Activated naive CD8-positive, alpha-beta T cell treated with anti-CD3 and anti-CD28 coated beads, Interleukin-2, amount 10 ng/mL, durations not matched to agents 7 days and 5 days (primary cell): ENCODE measurements at regions not wholly inside any gene's neighbourhood (a gene's known extent, or its start where the extent isn't known, plus 50 kb on each side); places are given as distances from the start of the nearest gene placed in this dataset.
"Not testable (repeated sequence)": the region's sequence is repeated elsewhere in the genome, so short reads cannot be mapped to it uniquely, and the experiment has no call there.

ENCODE experiments used
- ATAC-seq: fragments of 150-1000 bp; cut with Tn5 transposase; one replicate; pipeline ENCODE4 v1.10.0; 2021; ENCODE audit warnings: low read depth, moderate library complexity
- POLR2A ChIA-PET: fragments of 350-600 bp; sonication (Branson Sonifier 250); formaldehyde crosslinking; loops from one replicate; lab custom pipeline; 2021; ENCODE audit warnings: antibody characterized with exemption; lab: Charles Lee
- DNase-seq: peaks from one replicate; pipeline ENCODE4 v3.0.0; 2021
- H3K27ac Mint-ChIP-seq: one replicate; pipeline ENCODE4 v1.8.0; 2022; ENCODE audit warnings: mild to moderate bottlenecking, mixed read lengths
- H3K27me3 Mint-ChIP-seq: one replicate; pipeline ENCODE4 v1.8.0; 2022; ENCODE audit warnings: mild to moderate bottlenecking, moderate library complexity, mixed read lengths
- H3K36me3 Mint-ChIP-seq: one replicate; pipeline ENCODE4 v1.8.0; 2021; ENCODE audit warnings: mild to moderate bottlenecking, mixed read lengths
- H3K4me1 Mint-ChIP-seq: one replicate; pipeline ENCODE4 v1.8.0; 2021; ENCODE audit warnings: mixed read lengths
- H3K4me3 Mint-ChIP-seq: one replicate; pipeline ENCODE4 v1.8.0; 2022; ENCODE audit warnings: mild to moderate bottlenecking, moderate library complexity, mixed read lengths
- H3K9me3 Mint-ChIP-seq: one replicate; pipeline ENCODE4 v1.8.0; 2021; ENCODE audit warnings: mixed read lengths

DNA sequence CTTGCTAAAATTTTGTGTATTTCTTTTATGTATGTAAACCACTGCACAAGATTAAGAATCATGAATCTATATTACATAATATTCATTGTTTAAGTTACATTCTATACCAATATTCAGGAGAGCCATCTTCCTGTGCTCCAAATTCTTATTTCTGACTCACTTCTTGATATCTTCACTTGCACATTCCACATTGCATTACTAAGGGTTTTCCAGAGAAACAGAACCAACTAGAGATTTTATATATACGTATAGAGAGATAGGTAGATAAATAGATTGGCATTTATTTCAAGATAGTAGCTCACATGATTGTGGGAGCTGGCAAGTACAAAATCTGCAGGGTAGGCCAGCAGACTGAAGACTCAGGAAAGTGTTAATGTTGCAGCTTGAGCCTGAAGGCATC lies 222.2 kb upstream of the PRSS16 start:
- no peak overlapping the region for H3K4me3 Mint-ChIP-seq
- ATAC-seq, result no peak
- no peak for DNase-seq
- peaks cover 36% of the 10 kb centered on the region for H3K27me3 Mint-ChIP-seq
- H3K27ac Mint-ChIP-seq, result no peak overlapping the region
- no peaks in the 10 kb centered on the region for H3K9me3 Mint-ChIP-seq
- no peaks in the 10 kb centered on the region for H3K36me3 Mint-ChIP-seq
- POLR2A ChIA-PET, result no interaction called here
- H3K4me1 Mint-ChIP-seq, result peaks cover 5% of the 10 kb centered on the region

DNA sequence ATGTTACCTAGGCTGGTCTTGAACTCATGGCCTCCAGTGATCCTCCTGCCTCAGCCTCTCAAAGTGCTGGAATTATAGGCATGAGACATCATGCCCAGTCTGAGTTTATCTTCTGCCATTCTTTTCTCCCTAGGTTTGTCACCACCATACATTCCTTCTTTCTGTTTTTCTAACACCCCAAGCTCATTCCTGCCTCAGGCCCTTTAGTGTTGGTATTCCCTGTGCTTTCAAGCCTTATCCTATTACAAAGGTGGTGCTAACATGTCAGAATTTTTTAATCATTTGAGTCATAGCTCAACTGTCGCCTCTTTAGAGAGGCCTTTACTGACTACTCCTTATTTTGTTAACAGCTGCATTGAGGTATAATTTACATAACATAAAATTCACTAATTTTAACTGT lies 221.1 kb upstream of the PRSS16 start:
- H3K27ac Mint-ChIP-seq, result no peak overlapping the region
- POLR2A ChIA-PET, result no interaction called here
- no peaks in the 10 kb centered on the region for H3K4me1 Mint-ChIP-seq
- H3K9me3 Mint-ChIP-seq, result no peaks in the 10 kb centered on the region
- H3K27me3 Mint-ChIP-seq, result peaks cover 37% of the 10 kb centered on the region
- no peaks in the 10 kb centered on the region for H3K36me3 Mint-ChIP-seq
- ATAC-seq (no peak), DNase-seq (no peak)
- H3K4me3 Mint-ChIP-seq, result no peak overlapping the region

DNA sequence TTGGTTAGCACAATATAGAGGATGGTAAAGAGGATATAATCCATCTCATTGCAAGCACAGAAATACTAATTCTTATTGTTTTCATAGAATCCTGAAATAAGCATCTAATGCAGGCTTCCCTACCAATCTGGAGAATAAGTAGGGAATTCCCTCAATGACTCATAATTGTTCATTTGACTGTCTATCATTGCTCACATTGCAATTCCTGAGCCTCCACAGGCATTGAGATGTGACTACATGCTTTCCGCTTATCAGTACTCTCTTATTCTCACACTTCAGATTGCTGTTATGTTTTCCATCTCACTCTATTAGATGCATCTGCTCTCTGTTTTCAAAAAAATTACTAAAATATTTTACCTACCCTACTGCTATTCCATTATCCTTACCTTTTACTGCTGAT lies 216.2 kb upstream of the PRSS16 start:
- Mint-ChIP-seq H3K4me1 (no peaks in the 10 kb centered on the region), H3K36me3 (no peaks in the 10 kb centered on the region), H3K27me3 (peaks cover 34% of the 10 kb centered on the region), H3K4me3 (no peak overlapping the region), H3K27ac (no peak overlapping the region), H3K9me3 (peaks cover 2% of the 10 kb centered on the region)
- ATAC-seq (no peak), DNase-seq (no peak)
- POLR2A ChIA-PET, result no interaction called here

- Mint-ChIP-seq H3K9me3 (no peaks in the 10 kb centered on the region), H3K27me3 (peaks cover 25% of the 10 kb centered on the region), H3K27ac (no peak overlapping the region), H3K4me3 (no peak overlapping the region), H3K36me3 (no peaks in the 10 kb centered on the region), H3K4me1 (no peaks in the 10 kb centered on the region)
- ATAC-seq (no peak), DNase-seq (no peak)
- POLR2A ChIA-PET, result no interaction called here
Measured at GRCh38 chr6:27038498-27038897, 209.0 kb upstream of the PRSS16 start.

- Mint-ChIP-seq H3K27me3 (peaks cover 21% of the 10 kb centered on the region), H3K4me3 (no peak overlapping the region), H3K36me3 (no peaks in the 10 kb centered on the region), H3K4me1 (no peaks in the 10 kb centered on the region), H3K27ac (no peak overlapping the region), H3K9me3 (no peaks in the 10 kb centered on the region)
- DNase-seq (no peak), ATAC-seq (no peak)
- POLR2A ChIA-PET, result no interaction called here
Measured at GRCh38 chr6:27040244-27041042, 207.1 kb upstream of the PRSS16 start.

- Mint-ChIP-seq H3K27ac (no peak overlapping the region), H3K4me1 (no peaks in the 10 kb centered on the region)
- no peak for DNase-seq
Measured at GRCh38 chr6:27043244-27043643, 204.3 kb upstream of the PRSS16 start.

DNA sequence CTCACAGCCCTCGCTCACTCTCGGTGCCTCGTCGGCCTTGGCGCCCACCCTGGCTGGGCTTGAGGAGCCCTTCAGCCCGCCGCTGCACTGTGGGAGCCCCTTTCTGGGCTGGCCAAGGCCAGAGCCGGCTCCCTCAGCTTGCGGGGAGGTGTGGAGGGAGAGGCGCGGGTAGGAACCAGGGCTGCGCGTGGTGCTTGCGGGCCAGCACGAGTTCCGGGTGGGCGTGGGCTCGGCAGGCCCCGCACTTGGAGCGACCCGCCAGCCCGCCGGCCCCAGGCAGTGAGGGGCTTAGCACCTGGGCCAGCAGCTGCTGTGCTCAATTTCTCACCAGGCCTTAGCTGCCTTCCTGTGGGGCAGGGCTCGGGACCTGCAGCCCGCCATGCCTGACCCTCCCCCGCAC lies 202.4 kb upstream of the PRSS16 start:
- H3K27me3 Mint-ChIP-seq, result peaks cover 21% of the 10 kb centered on the region

More at GRCh38 chr6:27043244-27043643, 204.3 kb upstream of the PRSS16 start:
- POLR2A ChIA-PET, result no interaction called here
- no peak for ATAC-seq
- Mint-ChIP-seq H3K9me3 (no peaks in the 10 kb centered on the region), H3K4me3 (no peak overlapping the region), H3K36me3 (no peaks in the 10 kb centered on the region), H3K27me3 (peaks cover 19% of the 10 kb centered on the region)

DNA sequence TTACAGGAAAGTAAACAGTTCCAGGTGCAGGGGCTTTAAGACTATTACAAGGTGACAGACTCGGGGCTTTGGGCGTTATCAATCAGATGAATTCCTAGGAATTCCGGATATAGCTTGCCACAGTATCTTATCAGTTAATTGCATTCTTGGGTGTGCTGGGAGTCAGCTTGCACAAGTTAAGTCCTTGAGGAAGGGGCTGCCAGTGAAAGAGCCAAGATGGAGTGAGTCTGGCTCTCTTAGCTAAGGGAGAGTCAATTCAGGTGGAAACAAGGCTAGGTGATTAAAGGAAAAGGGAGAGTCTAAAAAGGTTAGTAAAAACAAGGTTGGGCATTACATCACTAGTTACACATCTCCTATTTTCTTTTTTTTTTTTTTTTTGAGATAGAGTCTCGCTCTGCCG lies 199.8 kb upstream of the PRSS16 start:
- H3K4me1 Mint-ChIP-seq, H3K36me3 Mint-ChIP-seq, H3K27me3 Mint-ChIP-seq, H3K4me3 Mint-ChIP-seq, DNase-seq, H3K27ac Mint-ChIP-seq, ATAC-seq, H3K9me3 Mint-ChIP-seq, POLR2A ChIA-PET: not testable (repeated sequence)

More for the DNA sequence above, 202.4 kb upstream of the PRSS16 start:
- H3K4me3 Mint-ChIP-seq, H3K36me3 Mint-ChIP-seq, POLR2A ChIA-PET, DNase-seq, H3K9me3 Mint-ChIP-seq, ATAC-seq, H3K4me1 Mint-ChIP-seq, H3K27ac Mint-ChIP-seq: not testable (repeated sequence)

DNA sequence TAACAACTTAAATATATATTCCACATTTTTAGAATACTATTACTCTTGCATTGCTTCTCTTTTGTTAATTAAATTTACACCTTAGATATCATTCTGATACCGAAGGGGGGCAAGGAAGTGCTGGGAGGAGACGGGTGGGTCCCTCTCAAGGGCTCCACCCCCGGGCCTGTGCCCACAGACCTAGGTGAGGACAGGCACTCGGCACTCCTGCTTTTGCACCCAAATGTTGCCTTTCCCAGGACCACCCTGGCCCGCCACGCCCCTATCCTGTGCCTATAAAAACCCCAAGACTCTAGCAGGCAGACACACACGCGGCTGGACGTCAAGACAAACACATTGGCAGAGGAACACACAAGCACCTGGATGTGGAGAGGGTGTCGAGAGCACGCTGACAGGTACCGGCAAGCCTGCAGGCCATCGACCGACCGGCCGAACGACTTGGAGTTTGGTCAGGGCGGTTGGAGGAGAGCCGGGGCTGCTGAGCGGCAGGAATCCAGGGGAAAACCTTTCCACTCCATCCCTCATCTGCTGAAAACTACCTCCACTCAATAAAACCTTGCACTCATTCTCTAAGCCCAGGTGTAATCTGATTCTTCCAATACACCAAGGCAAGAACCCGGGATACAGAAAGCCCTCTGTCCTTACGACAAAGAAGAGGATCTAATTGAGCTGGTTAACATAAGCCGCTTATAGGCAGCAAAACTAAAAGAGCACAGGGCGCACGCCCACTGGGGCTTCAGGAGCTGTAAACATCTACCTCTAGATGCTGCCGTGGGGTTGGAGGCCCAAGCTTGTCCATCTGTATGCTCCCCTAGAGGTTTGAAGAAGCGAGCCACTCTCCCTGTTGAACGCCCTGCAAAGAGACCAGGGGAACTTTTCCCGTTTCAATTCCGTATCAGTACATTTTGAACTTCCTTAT lies 197.4 kb upstream of the PRSS16 start:
- POLR2A ChIA-PET, result no interaction called here

DNA sequence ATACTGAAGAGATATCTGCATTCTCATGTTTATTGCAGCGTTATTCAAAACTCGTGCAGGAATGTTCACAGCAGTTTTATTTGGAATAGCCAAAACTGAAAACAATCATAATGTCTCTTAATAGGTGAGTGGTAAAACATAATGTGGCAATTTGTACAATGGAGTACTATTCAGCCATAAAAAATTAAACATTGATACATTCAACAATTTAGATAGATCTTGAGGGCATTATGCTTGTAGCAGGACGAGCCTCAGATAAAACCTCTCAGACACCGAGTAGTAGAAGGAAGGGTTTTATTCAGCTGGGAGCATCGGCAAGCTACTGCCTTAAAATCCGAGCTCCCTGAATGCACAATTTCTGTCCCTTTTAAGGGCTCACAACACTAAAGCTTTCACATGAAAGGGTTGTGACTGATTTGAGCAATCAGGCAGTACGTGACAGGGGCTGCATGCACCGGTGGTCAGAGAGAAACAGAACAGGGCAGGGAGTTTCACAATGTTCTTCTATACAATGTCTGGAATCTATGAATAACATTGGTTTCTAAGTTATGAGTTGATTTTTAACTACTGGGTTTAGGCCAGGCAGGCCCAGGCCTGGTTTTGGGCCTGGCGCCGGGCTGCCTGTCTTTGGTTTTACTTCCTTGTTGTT lies 195.3 kb upstream of the PRSS16 start:
- ATAC-seq, H3K36me3 Mint-ChIP-seq, H3K9me3 Mint-ChIP-seq, H3K27ac Mint-ChIP-seq, H3K4me3 Mint-ChIP-seq, DNase-seq, POLR2A ChIA-PET, H3K4me1 Mint-ChIP-seq: not testable (repeated sequence)
- peaks cover 12% of the 10 kb centered on the region for H3K27me3 Mint-ChIP-seq

More for the DNA sequence above, 197.4 kb upstream of the PRSS16 start:
- H3K27ac Mint-ChIP-seq, result no peak overlapping the region
- ATAC-seq (no peak), DNase-seq (no peak)
- peaks cover 8% of the 10 kb centered on the region for H3K27me3 Mint-ChIP-seq
- H3K9me3 Mint-ChIP-seq, result no peaks in the 10 kb centered on the region
- H3K36me3 Mint-ChIP-seq, result no peaks in the 10 kb centered on the region
- H3K4me3 Mint-ChIP-seq, result no peak overlapping the region
- H3K4me1 Mint-ChIP-seq, result no peaks in the 10 kb centered on the region

DNA sequence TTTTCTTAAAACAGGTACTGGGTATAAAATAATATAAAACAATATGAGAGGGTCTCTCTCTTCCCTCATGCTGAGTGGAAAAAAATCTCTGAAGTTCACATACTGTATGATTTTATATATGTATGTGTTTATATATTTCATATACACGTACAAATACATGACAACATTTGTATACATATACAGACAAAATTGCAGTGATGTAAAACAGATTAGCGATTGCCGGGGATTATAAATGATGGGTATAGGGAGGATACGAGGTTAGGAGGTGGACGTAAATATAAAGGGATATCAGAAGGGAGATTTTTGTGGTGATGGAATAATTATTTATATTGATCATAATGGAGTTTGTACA lies 194.8 kb upstream of the PRSS16 start:
- Mint-ChIP-seq H3K9me3 (no peaks in the 10 kb centered on the region), H3K4me3 (no peak overlapping the region), H3K4me1 (no peaks in the 10 kb centered on the region), H3K36me3 (no peaks in the 10 kb centered on the region), H3K27ac (no peak overlapping the region), H3K27me3 (peaks cover 12% of the 10 kb centered on the region)
- no peak for ATAC-seq
- no peak for DNase-seq
- POLR2A ChIA-PET, result no interaction called here

GRCh38 chr6:27053738-27054137 lies 193.8 kb upstream of the PRSS16 start:
- no peaks in the 10 kb centered on the region for H3K36me3 Mint-ChIP-seq
- no peak for DNase-seq
- H3K9me3 Mint-ChIP-seq, result no peaks in the 10 kb centered on the region
- ATAC-seq, result no peak
- H3K4me1 Mint-ChIP-seq, result no peaks in the 10 kb centered on the region
- no peak overlapping the region for H3K4me3 Mint-ChIP-seq
- H3K27me3 Mint-ChIP-seq, result peaks cover 12% of the 10 kb centered on the region
- H3K27ac Mint-ChIP-seq, result no peak overlapping the region
- POLR2A ChIA-PET, result no interaction called here

DNA sequence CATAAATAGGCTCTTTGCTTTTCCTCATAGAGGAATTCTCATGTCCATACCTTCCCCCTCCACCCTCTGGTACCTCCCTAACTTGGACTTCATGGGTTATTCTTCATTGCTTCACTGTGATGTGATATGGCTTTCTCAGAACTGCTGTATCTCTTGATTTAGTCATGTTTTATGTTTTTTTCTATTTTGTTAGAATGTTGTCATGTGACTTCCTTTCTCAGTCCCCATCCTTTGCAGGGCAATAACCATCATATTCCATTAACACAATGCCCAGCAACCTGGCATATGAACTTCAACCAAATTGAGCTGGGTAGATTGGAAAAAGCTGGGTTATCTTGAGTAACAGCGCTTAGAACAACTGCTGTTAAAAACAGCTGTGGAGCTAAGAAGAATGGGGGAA lies 190.9 kb upstream of the PRSS16 start:
- no peaks in the 10 kb centered on the region for H3K4me1 Mint-ChIP-seq
- H3K4me3 Mint-ChIP-seq, result no peak overlapping the region
- DNase-seq (no peak), ATAC-seq (no peak)
- H3K36me3 Mint-ChIP-seq, result no peaks in the 10 kb centered on the region
- POLR2A ChIA-PET, result no interaction called here
- H3K27me3 Mint-ChIP-seq, result peaks cover 9% of the 10 kb centered on the region
- H3K27ac Mint-ChIP-seq, result no peak overlapping the region
- H3K9me3 Mint-ChIP-seq, result no peaks in the 10 kb centered on the region
